ENCODE measurements at regions not wholly inside any gene's neighbourhood (a gene's known extent, or its start where the extent isn't known, plus 50 kb on each side); places are given as distances from the start of the nearest gene placed in this dataset.
"Not testable (repeated sequence)": the region's sequence is repeated elsewhere in the genome, so short reads cannot be mapped to it uniquely, and the experiment has no call there.

GRCh38 chr16:76035689-76036088 lies 241.5 kb upstream of the CNTNAP4 start:
- no peak for DNase-seq

DNA sequence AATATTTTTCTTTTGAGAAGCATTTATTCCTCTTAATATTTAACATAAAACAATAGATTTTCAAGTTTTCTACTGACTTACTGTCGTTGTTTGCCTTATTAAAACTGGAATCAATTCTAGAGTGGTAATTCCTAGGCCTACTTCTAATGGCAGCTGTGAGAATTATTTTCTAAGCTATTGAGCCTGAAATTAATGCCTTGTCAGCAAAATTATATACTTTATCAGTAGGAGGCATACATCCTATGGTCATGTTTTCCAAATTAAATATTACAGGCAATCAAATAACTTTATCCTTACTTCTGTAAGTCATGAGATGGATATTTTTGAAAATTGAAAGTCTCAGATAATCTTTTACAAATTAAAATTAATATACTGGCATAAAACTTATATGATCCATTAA lies 239.1 kb upstream of the CNTNAP4 start:
- DNase-seq, result no peak

DNA sequence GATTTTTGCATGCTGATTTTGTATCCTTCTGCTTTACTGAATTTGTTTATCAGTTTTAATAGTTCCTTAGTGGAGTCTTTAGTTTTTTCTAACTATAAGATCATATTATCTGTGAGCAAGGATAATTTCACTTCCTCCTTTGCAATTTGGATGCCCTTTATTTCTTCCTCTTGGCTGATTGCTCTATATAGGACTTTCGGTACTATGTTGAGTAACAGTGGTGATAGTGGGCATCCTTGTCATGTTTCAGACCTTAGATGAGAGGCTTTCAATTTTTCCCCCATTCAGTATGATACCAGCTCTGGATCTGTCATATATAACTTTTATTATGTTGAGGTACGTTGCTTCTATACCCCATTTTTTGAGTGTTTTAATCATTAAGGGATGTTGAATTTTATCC lies 224.5 kb upstream of the CNTNAP4 start:
- DNase-seq, result no peak

DNA sequence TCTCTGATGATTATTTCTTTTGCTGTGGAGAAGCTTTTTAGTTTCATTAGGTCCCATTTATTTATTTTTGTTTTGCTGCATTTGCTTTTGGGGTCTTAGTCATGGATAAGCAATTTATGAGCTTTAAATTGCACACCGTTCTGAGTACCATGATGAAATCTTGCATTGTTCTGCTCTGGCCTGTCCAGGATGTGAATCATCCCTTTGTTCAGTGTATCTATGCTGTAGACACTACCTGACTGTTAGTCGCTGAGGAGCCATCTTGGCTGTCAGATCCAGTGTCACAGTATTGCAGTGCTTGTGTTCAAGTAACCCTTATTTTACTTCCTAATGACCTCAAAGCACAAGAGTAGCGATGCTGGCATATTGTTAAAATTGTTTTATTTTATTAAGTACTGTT lies 218.0 kb upstream of the CNTNAP4 start:
- no peak for DNase-seq

DNA sequence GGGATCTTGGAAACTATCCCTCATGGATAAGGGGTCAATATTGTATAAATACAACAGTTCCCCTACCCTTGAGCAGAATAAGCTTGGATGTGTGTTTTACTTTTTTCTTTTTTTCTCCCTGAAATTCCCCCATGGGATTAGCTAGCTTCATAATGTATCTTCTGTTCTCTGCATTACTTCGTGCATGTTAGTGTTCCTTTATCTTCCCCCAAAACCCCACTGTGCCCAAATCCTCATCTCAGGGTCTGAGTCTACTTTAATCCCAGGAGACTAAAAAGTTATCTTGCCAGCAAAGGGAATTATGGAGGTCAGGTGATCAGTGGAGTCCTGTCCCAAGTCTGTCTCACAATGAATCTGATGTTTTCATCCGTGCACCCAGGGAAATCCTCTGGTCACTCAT lies 217.5 kb upstream of the CNTNAP4 start:
- no peak for DNase-seq

GRCh38 chr16:76071690-76072089 lies 205.5 kb upstream of the CNTNAP4 start:
- DNase-seq, result no peak

GRCh38 chr16:76081967-76082366 lies 195.2 kb upstream of the CNTNAP4 start:
- no peak for DNase-seq

GRCh38 chr16:76106647-76107046 lies 170.6 kb upstream of the CNTNAP4 start:
- DNase-seq, result no peak

- no peak for DNase-seq
These were observed 168.7 kb upstream of the CNTNAP4 start for GRCh38 chr16:76108460-76108859.

DNA sequence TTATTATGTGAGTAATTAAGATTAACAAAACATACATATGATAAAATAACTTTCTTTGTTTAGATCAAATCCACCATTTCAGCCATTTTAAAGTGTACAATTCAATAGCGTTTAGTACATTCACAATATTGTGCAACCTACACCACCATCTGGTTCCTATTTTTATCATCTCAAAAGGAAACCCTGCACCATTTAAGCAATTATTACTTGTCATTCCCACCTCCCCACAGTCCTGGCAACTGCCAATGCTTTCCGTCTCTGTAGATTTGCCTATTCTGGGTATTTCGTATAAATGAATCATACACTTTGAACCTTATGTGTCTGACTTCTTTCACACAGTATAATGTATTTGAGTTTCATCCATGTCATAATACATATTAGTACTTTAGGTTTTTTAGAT lies 162.5 kb upstream of the CNTNAP4 start:
- peak; percentile 27 for DNase-seq

- DNase-seq, result no peak
These were observed 158.9 kb upstream of the CNTNAP4 start for GRCh38 chr16:76118344-76118743.

DNA sequence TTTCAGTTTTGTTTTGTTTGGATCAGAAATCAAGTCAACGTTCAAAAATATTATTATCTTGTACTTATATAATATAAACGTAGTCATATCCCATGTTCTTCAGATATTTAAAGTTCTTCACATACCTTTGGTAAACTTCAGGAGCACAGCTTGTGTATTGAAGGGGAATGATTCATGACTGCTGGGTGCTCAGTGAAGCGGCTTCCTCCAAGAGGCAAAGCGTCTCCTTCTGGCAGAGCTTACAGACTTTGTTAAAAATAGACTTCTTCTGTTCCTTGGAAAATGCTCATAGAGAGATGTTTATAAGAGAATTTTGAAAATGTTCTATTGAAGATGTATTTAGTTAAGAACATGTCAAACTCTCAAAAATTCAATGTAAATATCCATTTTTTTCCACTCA lies 155.6 kb upstream of the CNTNAP4 start:
- no peak for DNase-seq

DNA sequence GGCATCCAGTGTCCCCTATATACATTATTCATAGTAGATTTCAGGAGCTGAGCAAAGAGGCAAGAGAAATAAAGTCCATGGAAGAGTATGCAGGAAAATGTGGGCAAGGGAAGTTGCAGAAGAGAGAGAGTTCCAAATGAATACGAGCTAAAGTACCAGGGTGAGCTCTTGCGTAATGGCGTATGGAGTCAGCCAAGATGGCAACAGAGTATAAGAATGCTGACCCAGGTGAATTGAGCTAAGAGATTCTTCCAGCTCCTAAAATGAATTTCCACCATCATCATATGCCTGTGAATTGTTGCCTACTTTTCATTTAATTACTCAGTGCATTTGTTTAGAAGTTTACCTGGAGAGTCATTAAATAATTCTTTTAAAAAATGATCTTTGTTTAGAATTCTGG lies 153.2 kb upstream of the CNTNAP4 start:
- DNase-seq, result no peak

GRCh38 chr16:76125871-76126270 lies 151.3 kb upstream of the CNTNAP4 start:
- DNase-seq, result no peak

- DNase-seq, result not testable (repeated sequence)
These were observed 139.1 kb upstream of the CNTNAP4 start for GRCh38 chr16:76138056-76138455.

GRCh38 chr16:76157629-76158028 lies 119.6 kb upstream of the CNTNAP4 start:
- DNase-seq, result no peak

DNA sequence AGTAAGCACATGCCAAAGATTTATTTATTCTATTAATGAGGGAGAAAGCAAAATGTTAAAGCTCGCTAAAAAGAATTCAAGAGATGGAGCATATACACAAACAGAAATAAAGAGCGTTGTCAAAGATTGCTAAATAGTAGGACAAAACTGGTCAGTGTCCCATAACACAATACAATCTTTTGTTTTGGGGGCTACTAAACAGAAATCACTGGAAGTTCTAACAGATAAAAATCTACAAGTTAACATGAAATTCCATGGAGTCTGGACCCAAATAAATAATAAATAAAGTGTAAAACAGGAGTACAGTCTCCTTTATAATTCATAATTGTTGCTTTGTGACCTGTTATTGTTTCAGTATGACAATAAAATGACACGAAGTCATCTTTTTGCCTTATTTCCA lies 115.2 kb upstream of the CNTNAP4 start:
- no peak for DNase-seq

DNA sequence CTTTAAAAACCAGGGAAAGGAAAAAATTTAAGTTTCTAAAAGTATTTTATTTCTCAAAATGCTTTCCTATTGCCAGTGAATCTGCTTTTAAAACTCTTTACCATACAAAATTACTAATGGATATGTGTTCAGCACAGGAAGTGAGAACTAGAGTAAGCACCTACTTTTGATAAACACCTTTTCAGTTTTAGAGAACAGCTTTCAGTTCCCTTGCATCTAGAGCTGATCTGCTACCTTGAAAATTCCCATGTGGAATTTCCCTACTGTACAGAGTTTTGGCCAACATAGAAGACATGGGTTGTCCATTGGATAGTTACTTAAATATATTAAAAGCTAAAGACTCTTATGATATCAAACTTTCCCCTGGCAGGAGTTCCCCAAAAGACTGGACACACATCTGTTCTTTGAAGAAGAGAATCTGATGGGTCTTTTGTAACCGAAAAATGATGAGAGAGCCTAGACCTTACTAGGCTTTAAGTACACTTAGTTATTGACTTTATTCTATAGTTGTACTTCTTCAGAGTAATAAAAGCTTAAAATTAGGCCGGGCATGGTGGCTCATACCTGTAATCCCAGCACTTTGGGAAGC lies 112.1 kb upstream of the CNTNAP4 start:
- no peak for DNase-seq

DNA sequence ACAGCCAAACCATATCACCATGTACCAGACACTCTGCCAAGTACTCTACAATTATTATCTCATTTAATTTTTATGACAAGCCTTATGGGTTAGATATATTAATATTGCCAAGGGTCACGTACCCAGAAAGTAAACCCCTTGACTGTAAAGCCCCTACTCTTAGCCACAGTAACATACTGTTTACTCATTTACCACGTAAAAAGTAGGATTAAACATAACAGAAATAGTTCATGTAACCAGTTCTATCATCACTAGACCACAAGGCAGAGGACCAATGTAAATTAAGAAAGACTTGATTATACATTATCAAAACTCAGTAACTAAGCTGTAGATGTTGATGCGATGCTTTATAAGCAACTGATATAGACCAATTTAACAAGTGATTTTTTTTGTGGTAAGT lies 101.5 kb upstream of the CNTNAP4 start:
- DNase-seq, result no peak

- no peak for DNase-seq
These were observed 101.0 kb upstream of the CNTNAP4 start for GRCh38 chr16:76176153-76176552.

- no peak for DNase-seq
These were observed 100.6 kb upstream of the CNTNAP4 start for GRCh38 chr16:76176616-76177015.

GRCh38 chr16:76182041-76182635 lies 95.1 kb upstream of the CNTNAP4 start:
- no peak for DNase-seq

DNA sequence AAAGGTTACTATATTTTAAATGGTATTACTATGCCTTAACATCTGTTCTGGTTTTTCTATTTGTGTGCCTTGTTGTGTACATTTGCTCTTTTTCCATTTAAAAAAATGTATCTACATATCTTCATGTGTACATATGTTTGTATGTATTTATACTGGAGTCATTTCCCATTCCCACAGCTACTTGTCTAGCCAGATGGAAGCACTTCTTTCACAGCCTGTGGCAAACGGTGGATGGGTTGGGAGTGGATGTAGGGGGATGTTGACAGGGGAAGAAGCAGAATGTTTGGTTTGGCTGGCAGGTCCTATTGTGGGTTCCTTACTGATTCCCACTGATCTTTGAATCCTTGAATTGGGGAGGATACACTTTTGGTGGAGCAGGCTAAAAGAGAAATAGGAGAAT lies 93.6 kb upstream of the CNTNAP4 start:
- DNase-seq, result no peak

DNA sequence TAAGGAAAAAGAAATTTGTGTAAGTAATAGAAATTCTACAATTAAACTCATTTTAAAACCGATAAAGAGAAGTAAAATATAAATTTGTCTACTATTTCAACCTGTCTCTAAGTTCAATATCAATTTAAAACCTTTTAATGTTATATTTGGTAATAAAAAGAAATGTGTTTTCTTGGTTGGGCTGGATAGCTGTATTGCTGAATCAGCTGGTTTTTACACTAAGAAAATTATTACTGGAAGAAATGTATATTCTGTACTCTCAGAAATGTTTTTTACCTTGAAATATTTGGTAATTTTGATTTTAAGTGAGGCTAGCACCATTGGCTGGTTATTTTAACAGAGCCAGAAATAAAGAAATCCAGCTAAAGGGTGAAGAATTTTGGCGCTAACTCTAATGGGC lies 87.1 kb upstream of the CNTNAP4 start:
- DNase-seq, result no peak

DNA sequence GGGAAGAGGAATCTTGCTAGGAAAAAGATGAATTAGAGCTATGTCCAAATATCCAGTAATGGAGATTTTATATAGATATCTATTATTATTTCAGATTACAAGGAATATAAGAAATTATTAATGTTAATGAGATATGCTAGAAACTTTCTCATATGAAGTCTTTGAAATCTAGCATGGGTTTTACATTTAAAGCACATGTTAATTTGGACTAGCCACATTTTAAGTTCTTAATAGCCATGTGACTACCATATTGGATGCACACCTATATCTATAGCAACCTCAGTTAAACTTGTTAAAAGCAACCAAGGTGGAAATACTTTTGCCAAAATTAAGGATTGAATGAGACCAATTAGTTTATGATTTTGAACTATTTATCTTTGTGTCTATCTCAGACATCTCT lies 86.7 kb upstream of the CNTNAP4 start:
- no peak for DNase-seq
